ENCODE measurements at regions not wholly inside any gene's neighbourhood (a gene's known extent, or its start where the extent isn't known, plus 50 kb on each side); places are given as distances from the start of the nearest gene placed in this dataset.
"Not testable (repeated sequence)": the region's sequence is repeated elsewhere in the genome, so short reads cannot be mapped to it uniquely, and the experiment has no call there.

DNA sequence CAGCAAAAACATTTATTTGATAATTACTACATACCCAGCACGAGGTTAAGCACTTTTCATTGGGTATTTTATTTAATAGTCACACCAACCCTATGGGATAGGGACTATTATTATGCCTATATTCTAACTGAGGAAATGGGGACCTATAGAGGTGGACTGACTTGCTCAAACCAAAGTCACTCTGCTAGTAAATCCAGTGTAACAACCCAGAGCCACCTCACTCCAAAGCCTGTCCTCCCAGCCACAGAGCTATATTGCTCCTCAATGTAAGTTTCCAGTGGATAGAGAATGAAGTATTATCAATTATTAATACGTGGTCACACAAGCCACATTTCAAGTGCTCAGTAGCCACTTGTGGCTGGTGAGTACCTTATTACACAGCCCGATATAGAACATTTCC is 97.5 kb downstream of the RGS2 start:
- DNase-seq: no peak

GRCh38 chr1:192907545-192908243 is 98.9 kb downstream of the RGS2 start:
- no peak for DNase-seq

GRCh38 chr1:192911896-192912656 is 103.2 kb downstream of the RGS2 start:
- not testable (repeated sequence) for DNase-seq

DNA sequence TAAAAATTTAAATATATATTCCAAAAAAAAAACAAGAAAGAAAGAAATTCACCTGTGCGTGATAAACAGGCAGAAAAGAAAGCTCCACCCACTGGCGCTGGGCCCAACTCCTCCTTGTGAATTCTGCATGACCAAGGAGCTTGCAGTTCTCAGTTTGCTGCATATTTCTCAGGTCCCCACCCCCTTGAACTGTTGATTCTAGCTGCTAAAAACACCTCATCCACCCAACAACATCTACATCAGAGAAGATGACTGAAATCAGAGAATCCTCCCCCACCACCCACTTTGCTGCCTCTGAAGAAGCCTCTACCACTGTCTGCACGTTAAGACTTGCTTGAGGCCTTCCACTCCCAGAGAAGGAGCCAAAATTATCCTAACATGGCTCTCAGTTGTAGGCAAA is 104.8 kb downstream of the RGS2 start:
- DNase-seq: no peak

- DNase-seq: no peak
Measured at GRCh38 chr1:192914092-192914491, 105.3 kb downstream of the RGS2 start.

DNA sequence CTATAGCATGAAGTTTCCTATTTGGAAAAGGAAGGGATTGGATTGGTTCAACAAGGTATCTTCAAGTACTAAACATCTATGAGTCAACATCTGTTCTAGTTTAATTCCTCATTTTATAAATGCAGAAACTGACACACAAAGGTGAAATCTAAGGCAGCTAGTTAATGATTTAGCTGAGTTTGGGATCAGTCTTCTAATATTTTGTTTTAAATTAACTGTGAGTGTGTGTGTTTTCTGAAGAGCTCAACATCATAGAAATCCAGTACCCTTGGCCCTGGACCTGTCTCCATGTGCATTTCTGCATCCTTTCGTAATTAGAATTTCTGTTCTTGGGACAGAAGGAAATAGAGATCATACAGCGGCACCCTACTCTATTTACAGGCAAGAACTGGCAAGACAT is 105.9 kb downstream of the RGS2 start:
- no peak for DNase-seq

- no peak for DNase-seq
Measured at GRCh38 chr1:192916021-192916420, 107.2 kb downstream of the RGS2 start.

DNA sequence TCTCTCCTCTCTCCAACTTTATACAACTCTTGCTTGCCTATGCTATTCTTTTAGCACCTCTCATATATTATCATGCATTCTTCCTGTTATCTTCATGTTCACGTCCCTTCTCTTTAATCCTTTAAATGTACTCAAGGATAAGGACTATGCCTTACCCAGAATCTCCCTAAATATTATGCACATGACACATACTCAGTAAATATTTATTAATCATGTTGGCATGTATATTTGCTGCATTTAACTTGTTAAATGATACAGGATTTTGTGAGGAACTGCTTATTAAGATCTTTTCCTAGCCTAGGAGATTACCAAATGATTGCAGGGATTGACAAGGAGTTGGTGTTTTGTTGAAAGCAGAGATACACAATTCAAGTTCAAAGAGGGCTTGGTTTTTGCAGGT is 109.4 kb downstream of the RGS2 start:
- DNase-seq: no peak

GRCh38 chr1:192920412-192920811 is 111.6 kb downstream of the RGS2 start:
- no peak for DNase-seq

DNA sequence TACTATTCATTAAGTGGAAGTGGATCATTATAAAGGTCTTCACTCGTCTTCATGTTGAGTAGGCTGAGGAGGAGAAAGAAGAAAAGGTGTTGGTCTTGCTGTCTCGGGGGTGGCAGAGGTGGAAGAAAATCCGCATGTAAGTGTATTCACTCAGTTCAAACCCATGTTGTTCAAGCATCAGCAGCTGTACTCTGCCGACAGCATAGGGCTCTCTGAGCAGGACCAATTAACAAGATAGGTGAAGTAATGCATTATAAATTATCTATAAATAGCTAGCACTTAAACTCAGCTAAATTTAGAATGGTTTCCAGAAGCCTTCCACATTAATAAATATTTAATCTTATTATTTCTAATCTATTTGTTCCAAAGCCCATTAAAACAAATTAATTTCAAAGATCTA is 116.8 kb downstream of the RGS2 start:
- no peak for DNase-seq

- no peak for DNase-seq
Measured at GRCh38 chr1:192926736-192927135, 117.9 kb downstream of the RGS2 start.

DNA sequence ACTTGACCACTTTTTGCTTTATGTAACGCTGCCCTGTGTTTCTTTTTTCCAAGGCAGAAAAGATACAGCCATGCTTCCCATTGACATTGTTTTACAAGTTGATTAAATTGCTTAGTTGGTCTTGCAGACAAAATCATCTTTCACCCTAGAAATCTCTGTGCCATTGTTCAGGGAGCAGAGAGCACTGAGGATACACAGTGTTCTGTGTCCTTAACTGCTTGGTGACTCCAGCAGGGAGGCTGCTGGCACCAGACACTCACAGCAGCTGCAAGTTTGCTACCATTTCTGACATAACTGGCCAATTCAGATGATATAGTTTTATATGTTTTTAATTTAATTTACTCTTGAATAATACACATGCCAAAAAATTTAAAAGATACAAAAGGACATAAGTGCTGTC is 118.7 kb downstream of the RGS2 start:
- no peak for DNase-seq

GRCh38 chr1:192929597-192929996 is 120.8 kb downstream of the RGS2 start:
- DNase-seq: no peak

DNA sequence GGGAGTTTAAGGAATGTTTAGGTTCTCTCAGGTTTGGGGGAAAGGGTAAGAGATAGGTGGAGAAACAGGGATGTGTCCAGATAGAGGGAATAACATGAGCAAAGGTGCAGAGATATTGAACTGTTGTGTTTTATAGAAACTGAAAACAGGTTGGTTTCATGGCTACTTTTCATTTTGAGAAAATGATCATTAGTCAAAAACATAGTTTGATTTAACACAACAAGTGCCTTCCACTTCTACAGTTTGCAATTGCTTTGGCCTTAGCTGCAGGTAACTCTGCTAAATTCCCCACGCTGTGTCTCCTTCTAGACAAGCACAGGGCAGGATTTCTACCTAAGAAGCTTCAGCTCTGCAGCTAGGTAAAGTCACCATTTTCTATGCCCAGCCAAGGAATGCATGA is 124.9 kb downstream of the RGS2 start:
- DNase-seq: no peak

- DNase-seq: no peak
Measured at GRCh38 chr1:192936313-192937018, 122.7 kb downstream of the UCHL5 start.

DNA sequence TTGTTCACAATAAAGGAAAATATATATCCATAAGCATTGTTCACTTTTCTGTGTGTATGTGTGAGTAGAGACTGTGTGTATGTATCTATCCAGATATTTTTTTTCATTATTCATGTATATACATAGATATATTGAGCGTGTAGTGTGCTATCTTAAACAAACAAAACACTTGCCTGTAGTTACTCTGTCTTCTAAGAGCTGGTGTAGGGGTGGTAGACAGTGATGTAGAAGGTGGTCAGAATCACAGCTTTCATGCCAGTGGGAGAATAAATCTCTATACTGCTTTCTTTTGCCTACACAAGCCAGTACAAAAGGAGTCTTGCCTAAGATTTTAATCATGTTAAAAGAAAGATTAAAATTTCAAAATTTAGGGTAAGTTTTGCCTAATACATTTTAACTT is 122.0 kb downstream of the UCHL5 start:
- DNase-seq: no peak

DNA sequence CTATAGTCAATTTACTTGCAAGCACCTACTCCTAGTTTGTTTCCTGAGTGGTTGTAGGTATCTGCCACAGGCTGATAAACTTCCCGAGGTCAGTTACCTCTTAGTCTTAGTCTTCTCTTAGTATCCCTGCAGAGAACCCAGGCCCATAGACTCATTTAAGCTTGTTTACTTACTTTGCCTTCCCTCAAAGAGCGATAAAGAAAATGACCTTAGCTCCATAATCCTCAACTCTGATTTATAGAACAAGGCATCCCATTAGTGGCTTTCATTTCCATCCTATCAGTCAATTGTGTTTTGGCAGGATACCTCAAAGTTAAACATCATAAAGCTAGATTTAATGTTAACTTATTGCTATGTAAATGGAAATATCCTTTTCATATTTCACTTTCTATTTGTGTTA is 119.7 kb downstream of the UCHL5 start:
- DNase-seq: no peak

DNA sequence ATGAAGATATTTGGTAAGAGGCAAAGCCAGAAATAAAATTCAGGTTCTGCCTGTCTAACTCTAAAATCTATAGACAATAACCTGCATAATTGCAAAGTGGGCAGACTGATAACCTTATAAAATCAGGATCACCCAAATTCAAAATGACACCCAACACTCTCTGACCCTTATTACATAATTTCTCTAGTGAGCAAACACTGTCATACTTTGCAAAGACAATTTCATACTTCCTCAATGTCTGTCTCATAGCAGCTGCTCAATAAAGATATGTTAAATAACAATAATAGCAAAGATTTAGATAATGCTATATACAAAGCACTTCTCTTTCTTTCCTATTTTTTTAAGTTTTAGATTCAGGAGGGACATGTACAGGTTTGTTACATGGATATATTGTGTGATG is 118.5 kb downstream of the UCHL5 start:
- no peak for DNase-seq

- no peak for DNase-seq
Measured at GRCh38 chr1:192941722-192942411, 117.3 kb downstream of the UCHL5 start.

GRCh38 chr1:192943108-192943507 is 116.1 kb downstream of the UCHL5 start:
- DNase-seq: no peak

GRCh38 chr1:192943522-192943921 is 115.6 kb downstream of the UCHL5 start:
- no peak for DNase-seq

- DNase-seq: no peak
Measured at GRCh38 chr1:192945390-192946130, 113.6 kb downstream of the UCHL5 start.

GRCh38 chr1:192949783-192950182 is 109.4 kb downstream of the UCHL5 start:
- DNase-seq: no peak

All from NCI-H524 (cell line).